ENCODE measurements at regions not wholly inside any gene's neighbourhood (a gene's known extent, or its start where the extent isn't known, plus 50 kb on each side); places are given as distances from the start of the nearest gene placed in this dataset.

DNA sequence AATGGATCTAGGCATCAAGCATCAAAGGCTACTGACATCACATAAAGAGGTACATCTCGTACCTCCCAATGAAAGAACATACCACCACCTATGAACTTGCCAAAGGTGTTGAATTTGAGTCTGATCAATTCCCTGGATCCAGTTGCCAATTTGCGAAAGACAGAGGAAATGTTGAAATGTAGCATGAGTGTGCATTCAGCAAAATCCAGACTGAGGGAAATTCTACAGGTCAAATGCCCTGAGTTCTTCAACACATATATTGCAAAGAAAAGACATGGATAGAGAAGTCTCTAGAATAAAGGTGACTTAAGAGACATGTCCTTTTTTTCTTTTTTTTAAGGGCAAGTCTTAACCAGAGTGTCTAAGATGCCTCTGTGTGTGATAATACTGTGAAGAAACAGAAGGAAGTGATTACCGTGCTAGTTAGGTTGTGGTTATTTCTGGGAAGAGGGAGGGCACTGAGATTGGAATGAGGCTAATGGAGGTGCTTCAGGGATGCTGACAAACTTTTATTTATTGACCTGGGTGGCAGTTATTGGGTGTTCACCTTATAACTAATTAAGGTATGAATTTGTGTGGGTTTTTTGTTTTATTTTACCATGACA, 128.7 kb downstream of the SAMD9 start:
- Histone ChIP-seq H3K4me2 (ENCODE audit: low read length) (no peak overlapping the region), H3K27ac (ENCODE audit: low read depth, low read length, poor library complexity, severe bottlenecking) (no peak overlapping the region), H3K9me3 (ENCODE audit: low read length) (no peaks in the 10 kb centered on the region), H3K9me2 (ENCODE audit: insufficient read depth, low read length) (no peaks in the 10 kb centered on the region), H4K20me1 (ENCODE audit: insufficient read depth, low read length) (no peaks in the 10 kb centered on the region), H3K4me1 (ENCODE audit: insufficient read depth, low read length, poor library complexity, severe bottlenecking) (no peaks in the 10 kb centered on the region), H3K36me3 (ENCODE audit: insufficient read depth, low read length) (no peaks in the 10 kb centered on the region), H3K79me2 (ENCODE audit: insufficient read depth, low read depth, low read length) (no peaks in the 10 kb centered on the region), H2AFZ (ENCODE audit: low read length) (no peak overlapping the region), H3K4me3 (ENCODE audit: low read depth, low read length, poor library complexity, severe bottlenecking) (no peak overlapping the region)
- POLR2A ChIA-PET, result no interaction called here
- TF ChIP-seq EZH2phosphoT487 (IDR thresholded peaks at IDR 0.05; ENCODE audit: borderline replicate concordance, low read depth, low read length), result no peak
- TF ChIP-seq, protein P1, sequence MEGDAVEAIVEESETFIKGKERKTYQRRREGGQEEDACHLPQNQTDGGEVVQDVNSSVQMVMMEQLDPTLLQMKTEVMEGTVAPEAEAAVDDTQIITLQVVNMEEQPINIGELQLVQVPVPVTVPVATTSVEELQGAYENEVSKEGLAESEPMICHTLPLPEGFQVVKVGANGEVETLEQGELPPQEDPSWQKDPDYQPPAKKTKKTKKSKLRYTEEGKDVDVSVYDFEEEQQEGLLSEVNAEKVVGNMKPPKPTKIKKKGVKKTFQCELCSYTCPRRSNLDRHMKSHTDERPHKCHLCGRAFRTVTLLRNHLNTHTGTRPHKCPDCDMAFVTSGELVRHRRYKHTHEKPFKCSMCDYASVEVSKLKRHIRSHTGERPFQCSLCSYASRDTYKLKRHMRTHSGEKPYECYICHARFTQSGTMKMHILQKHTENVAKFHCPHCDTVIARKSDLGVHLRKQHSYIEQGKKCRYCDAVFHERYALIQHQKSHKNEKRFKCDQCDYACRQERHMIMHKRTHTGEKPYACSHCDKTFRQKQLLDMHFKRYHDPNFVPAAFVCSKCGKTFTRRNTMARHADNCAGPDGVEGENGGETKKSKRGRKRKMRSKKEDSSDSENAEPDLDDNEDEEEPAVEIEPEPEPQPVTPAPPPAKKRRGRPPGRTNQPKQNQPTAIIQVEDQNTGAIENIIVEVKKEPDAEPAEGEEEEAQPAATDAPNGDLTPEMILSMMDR (conservative IDR thresholded peaks at IDR 0.05; ENCODE audit: low read length), result no peak
- DNase-seq (ENCODE audit: low spot score), result no peak
- intact Hi-C loops (cut with micrococcal nuclease; ENCODE audit: unreplicated experiment), result no loop called here
- no TSS peak for BruUV-seq (replicated peaks)
- CTCF ChIA-PET (ENCODE audit: unreplicated experiment), result no interaction called here

- CTCF ChIA-PET (ENCODE audit: unreplicated experiment), result no interaction called here
Observed at GRCh38 chr7:92988051-92988450, 129.7 kb downstream of the SAMD9 start.

GRCh38 chr7:92987538-92987937, 130.2 kb downstream of the SAMD9 start:
- Histone ChIP-seq H2AFZ (ENCODE audit: low read length) (no peak overlapping the region), H3K36me3 (ENCODE audit: insufficient read depth, low read length) (no peaks in the 10 kb centered on the region), H3K4me1 (ENCODE audit: insufficient read depth, low read length, poor library complexity, severe bottlenecking) (no peaks in the 10 kb centered on the region), H3K27ac (ENCODE audit: low read depth, low read length, poor library complexity, severe bottlenecking) (no peak overlapping the region), H4K20me1 (ENCODE audit: insufficient read depth, low read length) (no peaks in the 10 kb centered on the region), H3K4me2 (ENCODE audit: low read length) (no peak overlapping the region), H3K9me3 (ENCODE audit: low read length) (no peaks in the 10 kb centered on the region), H3K4me3 (ENCODE audit: low read depth, low read length, poor library complexity, severe bottlenecking) (no peak overlapping the region), H3K9me2 (ENCODE audit: insufficient read depth, low read length) (no peaks in the 10 kb centered on the region), H3K79me2 (ENCODE audit: insufficient read depth, low read depth, low read length) (no peaks in the 10 kb centered on the region)
- DNase-seq (ENCODE audit: low spot score), result no peak
- TF ChIP-seq EZH2phosphoT487 (IDR thresholded peaks at IDR 0.05; ENCODE audit: borderline replicate concordance, low read depth, low read length), result no peak
- TF ChIP-seq, protein P1 (conservative IDR thresholded peaks at IDR 0.05; ENCODE audit: low read length), result no peak
- intact Hi-C loops (cut with micrococcal nuclease; ENCODE audit: unreplicated experiment), result no loop called here
- BruUV-seq (replicated peaks), result no TSS peak
- ChIA-PET POLR2A (interaction anchor here (0.6 kb wide), 1 partner anchor 13 kb away, joined by 3 read pairs; no protein-coding TSS in a partner anchor), CTCF (ENCODE audit: unreplicated experiment) (no interaction called here)

More at GRCh38 chr7:92988051-92988450, 129.7 kb downstream of the SAMD9 start:
- POLR2A ChIA-PET, result interaction anchor here (0.6 kb wide), 1 partner anchor 13 kb away, joined by 3 read pairs; no protein-coding TSS in a partner anchor
- intact Hi-C loops (cut with micrococcal nuclease; ENCODE audit: unreplicated experiment), result no loop called here
- Histone ChIP-seq H4K20me1 (ENCODE audit: insufficient read depth, low read length) (no peaks in the 10 kb centered on the region), H2AFZ (ENCODE audit: low read length) (no peak overlapping the region), H3K4me1 (ENCODE audit: insufficient read depth, low read length, poor library complexity, severe bottlenecking) (no peaks in the 10 kb centered on the region), H3K9me3 (ENCODE audit: low read length) (no peaks in the 10 kb centered on the region), H3K4me3 (ENCODE audit: low read depth, low read length, poor library complexity, severe bottlenecking) (no peak overlapping the region), H3K36me3 (ENCODE audit: insufficient read depth, low read length) (no peaks in the 10 kb centered on the region), H3K27ac (ENCODE audit: low read depth, low read length, poor library complexity, severe bottlenecking) (no peak overlapping the region), H3K79me2 (ENCODE audit: insufficient read depth, low read depth, low read length) (no peaks in the 10 kb centered on the region), H3K9me2 (ENCODE audit: insufficient read depth, low read length) (no peaks in the 10 kb centered on the region), H3K4me2 (ENCODE audit: low read length) (no peak overlapping the region)
- TF ChIP-seq, protein P1 (conservative IDR thresholded peaks at IDR 0.05; ENCODE audit: low read length), result peak; percentile 44; the same call in 1 of the 2 replicates
- TF ChIP-seq EZH2phosphoT487 (IDR thresholded peaks at IDR 0.05; ENCODE audit: borderline replicate concordance, low read depth, low read length), result no peak
- DNase-seq (ENCODE audit: low spot score), result no peak
- no TSS peak for BruUV-seq (replicated peaks)
